Mesothelial cell of epicardium (in vitro differentiated cells): ENCODE measurements at regions not wholly inside any gene's neighbourhood (a gene's known extent, or its start where the extent isn't known, plus 50 kb on each side); places are given as distances from the start of the nearest gene placed in this dataset.
"Not testable (repeated sequence)": the region's sequence is repeated elsewhere in the genome, so short reads cannot be mapped to it uniquely, and the experiment has no call there.

ENCODE experiments used
- DNase-seq, 2 experiments: peaks; one replicate each; pipeline ENCODE4 v3.0.0; 2021; ENCODE audit warnings: low spot score in 2 of 2; ENCODE audit not compliant: unreplicated experiment in 2 of 2
- H3K27ac Mint-ChIP-seq: 2 replicates; pipeline ENCODE4 v1.8.0; 2021; ENCODE audit warnings: mixed read lengths
- H3K27me3 Mint-ChIP-seq: 2 replicates; pipeline ENCODE4 v1.8.0; 2021; ENCODE audit warnings: low read depth, mixed read lengths
- H3K36me3 Mint-ChIP-seq: 2 replicates; pipeline ENCODE4 v1.8.0; 2021; ENCODE audit warnings: mixed read lengths
- H3K4me1 Mint-ChIP-seq: 2 replicates; pipeline ENCODE4 v1.8.0; 2021; ENCODE audit warnings: mixed read lengths
- H3K4me3 Mint-ChIP-seq: 2 replicates; pipeline ENCODE4 v1.8.0; 2021; ENCODE audit warnings: mild to moderate bottlenecking, moderate library complexity, mixed read lengths
- H3K9me3 Mint-ChIP-seq: 2 replicates; pipeline ENCODE4 v1.8.0; 2021; ENCODE audit warnings: mixed read lengths
- TF ChIP-seq, protein P1 (sequence below): fragments of 200-600 bp; sonication (generic); IDR thresholded peaks from one replicate; pipeline ENCODE4 v1.5.0; 2021; ENCODE audit warnings: antibody characterized with exemption; ENCODE audit not compliant: unreplicated experiment

DNA sequence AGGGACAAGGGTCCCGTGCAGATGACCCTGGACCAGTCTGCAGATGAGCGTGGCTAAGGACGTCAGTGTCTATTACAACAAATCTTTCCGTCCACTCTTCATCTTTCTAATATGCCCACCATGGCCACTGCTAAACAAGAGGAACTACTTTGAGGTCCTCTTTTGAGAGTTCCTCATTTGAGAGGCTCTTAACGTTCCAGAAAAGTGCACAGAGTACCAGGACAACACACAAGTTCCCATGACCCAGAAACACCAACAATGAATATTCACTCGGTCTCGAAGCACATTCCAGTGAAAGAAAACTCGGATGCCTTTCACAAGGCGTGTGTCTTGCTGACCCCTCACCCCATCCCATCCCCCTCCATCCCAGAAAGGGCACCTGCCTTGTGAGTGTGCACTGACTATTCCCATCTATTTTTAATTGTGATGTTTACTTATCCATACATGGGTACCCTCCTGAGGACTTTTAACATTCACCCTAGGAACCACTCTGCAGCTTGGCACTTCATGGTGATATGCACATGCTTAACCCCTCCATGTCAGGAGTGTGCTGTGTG, 157.0 kb downstream of the SHANK2 start:
- peaks cover 1% of the 10 kb centered on the region for H3K27me3 Mint-ChIP-seq
- H3K4me1 Mint-ChIP-seq: no peaks in the 10 kb centered on the region
- TF ChIP-seq, protein P1, sequence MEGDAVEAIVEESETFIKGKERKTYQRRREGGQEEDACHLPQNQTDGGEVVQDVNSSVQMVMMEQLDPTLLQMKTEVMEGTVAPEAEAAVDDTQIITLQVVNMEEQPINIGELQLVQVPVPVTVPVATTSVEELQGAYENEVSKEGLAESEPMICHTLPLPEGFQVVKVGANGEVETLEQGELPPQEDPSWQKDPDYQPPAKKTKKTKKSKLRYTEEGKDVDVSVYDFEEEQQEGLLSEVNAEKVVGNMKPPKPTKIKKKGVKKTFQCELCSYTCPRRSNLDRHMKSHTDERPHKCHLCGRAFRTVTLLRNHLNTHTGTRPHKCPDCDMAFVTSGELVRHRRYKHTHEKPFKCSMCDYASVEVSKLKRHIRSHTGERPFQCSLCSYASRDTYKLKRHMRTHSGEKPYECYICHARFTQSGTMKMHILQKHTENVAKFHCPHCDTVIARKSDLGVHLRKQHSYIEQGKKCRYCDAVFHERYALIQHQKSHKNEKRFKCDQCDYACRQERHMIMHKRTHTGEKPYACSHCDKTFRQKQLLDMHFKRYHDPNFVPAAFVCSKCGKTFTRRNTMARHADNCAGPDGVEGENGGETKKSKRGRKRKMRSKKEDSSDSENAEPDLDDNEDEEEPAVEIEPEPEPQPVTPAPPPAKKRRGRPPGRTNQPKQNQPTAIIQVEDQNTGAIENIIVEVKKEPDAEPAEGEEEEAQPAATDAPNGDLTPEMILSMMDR: no peak
- H3K9me3 Mint-ChIP-seq: no peaks in the 10 kb centered on the region
- H3K36me3 Mint-ChIP-seq: no peaks in the 10 kb centered on the region
- H3K27ac Mint-ChIP-seq: no peak overlapping the region
- no peak overlapping the region for H3K4me3 Mint-ChIP-seq
- no peak for DNase-seq

DNA sequence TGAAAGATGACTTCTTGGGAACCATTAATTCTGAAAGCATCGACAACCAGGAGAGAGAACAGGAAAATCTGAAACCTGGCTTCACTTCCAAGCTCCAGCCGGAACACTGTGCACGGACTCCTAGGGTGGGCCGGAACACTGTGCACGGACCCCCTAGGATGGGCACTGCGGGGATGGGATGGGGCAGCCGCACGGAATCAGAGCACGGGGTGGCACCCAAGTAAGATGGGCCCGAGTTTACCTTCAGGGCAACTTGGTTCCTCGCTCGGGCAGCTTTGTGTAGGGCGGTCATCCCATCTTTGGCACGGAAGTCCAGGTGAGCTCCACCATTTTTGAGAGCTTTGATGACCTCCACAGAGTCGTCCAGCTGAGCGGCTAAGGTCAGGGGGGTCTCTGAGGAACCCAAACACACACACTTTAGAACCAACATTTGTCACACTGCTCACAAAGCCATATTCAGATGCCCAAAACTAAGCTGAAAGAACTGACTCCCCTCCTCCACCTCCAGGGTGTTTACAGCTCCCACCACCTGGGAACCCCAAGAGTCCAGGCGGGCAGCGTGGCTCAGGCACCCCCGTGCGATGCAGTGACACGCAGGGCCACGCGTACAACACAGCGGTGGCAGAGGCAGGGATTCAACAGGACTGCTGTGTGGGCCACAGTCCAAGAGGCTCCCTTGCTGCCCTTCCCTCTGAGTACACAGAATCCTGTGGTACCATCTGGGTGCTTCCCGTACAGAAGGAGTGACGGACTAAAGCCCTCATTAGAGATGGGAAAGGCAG, 157.9 kb downstream of the SHANK2 start:
- TF ChIP-seq, protein P1: no peak
- Mint-ChIP-seq H3K27me3 (peaks cover under 1% of the 10 kb centered on the region), H3K4me3 (no peak overlapping the region), H3K27ac (no peak overlapping the region), H3K36me3 (no peaks in the 10 kb centered on the region), H3K9me3 (no peaks in the 10 kb centered on the region), H3K4me1 (no peaks in the 10 kb centered on the region)
- DNase-seq: no peak

DNA sequence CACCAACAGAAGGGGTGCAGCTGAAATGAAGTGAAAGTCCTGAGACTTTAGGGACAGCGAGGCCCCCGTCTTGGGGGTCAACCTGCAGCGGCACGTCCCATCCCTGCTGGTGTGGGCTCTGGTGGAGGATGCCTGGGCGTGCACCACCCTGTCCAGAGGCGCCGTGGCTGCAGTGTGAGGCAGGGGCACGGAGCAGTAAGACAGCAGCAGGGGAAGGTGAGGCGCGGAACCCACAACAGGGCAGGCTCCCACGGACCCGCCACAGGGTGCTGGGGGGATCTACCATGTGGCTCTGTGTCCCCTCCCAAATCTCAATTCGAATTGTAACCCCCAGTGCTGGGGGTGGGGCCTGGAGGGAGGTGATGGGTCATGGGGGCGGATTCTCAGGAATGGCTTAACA, 158.6 kb downstream of the SHANK2 start:
- TF ChIP-seq, protein P1: no peak
- no peaks in the 10 kb centered on the region for H3K4me1 Mint-ChIP-seq
- H3K36me3 Mint-ChIP-seq: no peaks in the 10 kb centered on the region
- no peak overlapping the region for H3K4me3 Mint-ChIP-seq
- H3K27ac Mint-ChIP-seq: no peak overlapping the region
- no peaks in the 10 kb centered on the region for H3K27me3 Mint-ChIP-seq
- H3K9me3 Mint-ChIP-seq: no peaks in the 10 kb centered on the region
- no peak for DNase-seq

DNA sequence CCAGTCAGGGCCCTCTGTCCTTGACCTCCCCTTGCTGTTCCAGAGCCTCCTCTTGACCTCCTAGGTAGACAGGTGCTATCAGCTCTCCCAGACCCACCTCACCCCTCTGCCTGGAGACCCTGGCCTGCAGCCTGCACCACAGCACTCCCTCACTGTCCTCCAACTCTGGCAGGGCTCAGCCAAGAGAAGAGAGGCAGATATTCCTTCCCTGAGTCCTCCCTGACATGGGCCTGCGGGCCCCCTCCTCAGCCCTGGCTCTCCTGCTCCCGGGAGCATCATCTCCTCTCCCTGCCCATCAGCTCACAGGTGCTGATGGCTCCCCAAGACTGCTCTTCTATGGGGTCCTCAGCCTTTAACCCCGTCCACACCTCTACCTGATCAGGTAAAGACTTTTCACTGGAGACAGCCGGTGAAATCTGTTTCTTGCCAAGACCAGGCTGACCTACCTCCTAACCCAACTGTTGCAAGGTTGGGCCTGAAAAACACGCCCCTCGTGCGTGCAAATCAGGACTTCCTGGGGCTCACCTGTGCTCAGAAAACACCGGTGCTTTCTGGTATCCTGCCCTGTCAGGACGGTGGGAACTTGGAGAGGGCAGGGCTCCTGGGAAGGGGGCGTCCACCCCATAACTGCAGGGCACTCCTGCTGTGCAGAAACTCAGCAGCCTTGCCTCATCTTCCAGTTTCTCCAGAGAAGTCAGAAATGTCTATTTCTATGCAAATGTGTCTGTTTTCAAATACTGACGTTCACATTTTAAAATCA, 160.7 kb downstream of the SHANK2 start:
- no peaks in the 10 kb centered on the region for H3K27me3 Mint-ChIP-seq
- H3K27ac Mint-ChIP-seq: no peak overlapping the region
- H3K4me1 Mint-ChIP-seq: no peaks in the 10 kb centered on the region
- no peak for DNase-seq
- no peaks in the 10 kb centered on the region for H3K9me3 Mint-ChIP-seq
- TF ChIP-seq, protein P1: no peak
- H3K36me3 Mint-ChIP-seq: no peaks in the 10 kb centered on the region
- H3K4me3 Mint-ChIP-seq: no peak overlapping the region

DNA sequence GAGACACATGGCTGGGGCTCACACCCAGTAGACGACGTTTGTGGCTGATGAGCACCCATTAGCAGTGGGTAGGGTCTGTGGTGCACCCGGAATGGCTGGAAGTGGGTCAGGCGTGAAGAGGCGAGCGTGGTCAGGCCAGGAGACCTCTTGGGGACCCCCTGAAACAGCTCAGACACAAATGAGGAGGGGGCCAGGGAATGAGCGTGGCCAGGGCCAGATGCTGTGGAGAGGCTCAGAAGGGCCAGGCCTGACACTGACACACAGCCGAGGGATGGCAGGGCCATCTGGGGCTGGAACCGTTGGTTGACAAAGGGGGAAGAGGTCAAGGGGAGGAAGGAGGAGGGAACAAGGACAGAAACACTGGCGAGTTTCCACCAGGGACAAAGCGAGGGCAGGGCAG, 162.8 kb downstream of the SHANK2 start:
- Mint-ChIP-seq H3K4me3 (no peak overlapping the region), H3K27ac (no peak overlapping the region), H3K9me3 (no peaks in the 10 kb centered on the region), H3K4me1 (no peaks in the 10 kb centered on the region), H3K36me3 (no peaks in the 10 kb centered on the region), H3K27me3 (no peaks in the 10 kb centered on the region)
- TF ChIP-seq, protein P1: no peak
- no peak for DNase-seq

DNA sequence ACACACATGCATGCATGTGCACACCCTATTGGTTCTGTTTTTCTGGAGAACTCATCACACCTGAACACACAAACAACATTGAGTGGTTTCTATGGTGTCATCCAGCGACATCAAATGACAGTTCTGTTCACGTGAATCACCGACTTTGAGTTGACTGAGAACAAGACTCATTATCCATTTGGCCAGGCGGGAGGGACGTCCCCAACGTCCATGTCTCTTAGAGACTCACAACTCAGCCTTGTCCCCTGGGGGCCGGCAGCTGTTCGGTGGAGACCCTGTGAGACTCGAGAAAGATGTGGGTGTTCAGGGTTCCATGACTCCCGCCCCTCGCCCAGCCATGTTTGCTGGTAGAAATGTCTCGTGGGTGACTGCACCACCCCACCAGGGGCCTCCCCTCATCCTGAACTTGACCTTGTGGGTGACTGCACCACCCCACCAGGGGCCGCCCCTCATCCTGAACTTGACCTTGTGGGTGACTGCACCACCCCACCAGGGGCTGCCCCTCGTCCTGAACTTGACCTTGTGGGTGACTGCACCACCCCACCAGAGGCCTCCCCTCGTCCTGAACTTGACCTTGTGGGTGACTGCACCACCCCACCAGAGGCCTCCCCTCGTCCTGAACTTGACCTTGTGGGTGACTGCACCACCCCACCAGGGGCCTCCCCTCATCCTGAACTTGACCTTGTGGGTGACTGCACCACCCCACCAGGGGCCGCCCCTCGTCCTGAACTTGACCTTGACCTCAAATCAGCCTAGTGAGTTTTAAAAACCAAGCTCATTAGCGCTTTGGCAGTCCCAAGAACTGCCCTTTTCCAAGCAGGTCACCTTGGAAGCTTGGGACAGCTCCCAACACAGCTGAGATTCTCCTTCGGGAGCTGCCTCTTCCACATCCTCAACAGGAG, 163.8 kb downstream of the SHANK2 start:
- H3K9me3 Mint-ChIP-seq, H3K27me3 Mint-ChIP-seq, H3K4me3 Mint-ChIP-seq, DNase-seq, H3K27ac Mint-ChIP-seq, H3K36me3 Mint-ChIP-seq, H3K4me1 Mint-ChIP-seq: not testable (repeated sequence)
